H1 (cell line): ENCODE measurements at regions not wholly inside any gene's neighbourhood (a gene's known extent, or its start where the extent isn't known, plus 50 kb on each side); places are given as distances from the start of the nearest gene placed in this dataset.

Source experiments
- CEBPB ChIP-seq: IDR thresholded peaks from 2 replicates; pipeline ENCODE4 v1.6.1; 2012; ENCODE audit warnings: low read depth, low read length
- E2F6 ChIP-seq: IDR thresholded peaks from 2 replicates; pipeline ENCODE4 v1.6.1; 2012; ENCODE audit warnings: inconsistent platforms
- MAFK ChIP-seq: IDR thresholded peaks from 2 replicates; pipeline ENCODE4 v1.6.1; 2012; ENCODE audit warnings: low read depth, mild to moderate bottlenecking, improper control_type of control experiment, low read length
- POU5F1 ChIP-seq: IDR thresholded peaks from 2 replicates; pipeline ENCODE4 v1.6.1; 2011; ENCODE audit warnings: low read depth, mild to moderate bottlenecking, low read length, moderate library complexity
- RBBP5 ChIP-seq: IDR thresholded peaks from 2 replicates; pipeline ENCODE4 v1.7.1; 2012; ENCODE audit warnings: low read depth, mild to moderate bottlenecking, inconsistent platforms, low read length, moderate library complexity, borderline replicate concordance

DNA sequence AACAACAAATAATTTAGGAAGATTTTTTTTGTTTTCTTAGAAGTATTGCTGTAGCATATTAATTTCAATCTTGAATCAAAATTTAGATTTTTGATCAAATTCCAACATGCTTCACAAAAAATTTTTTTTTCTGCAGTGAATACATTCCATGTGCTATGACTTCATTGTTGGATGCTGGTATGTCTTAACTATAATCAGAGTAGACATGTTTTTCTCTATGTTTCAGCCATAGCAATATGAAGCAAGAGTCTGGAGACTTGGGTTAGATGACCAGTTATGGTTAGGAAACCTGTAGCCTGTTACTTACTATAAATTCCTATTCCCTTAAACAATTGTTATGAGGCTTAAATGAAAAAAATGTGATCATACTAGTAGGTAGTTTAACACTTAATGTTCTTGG, 176.1 kb upstream of the CHL1 start (continued):
- TF ChIP-seq POU5F1 (no peak), MAFK (no peak), E2F6 (no peak), RBBP5 (no peak), CEBPB (no peak)
